HEK293 (cell line): ENCODE measurements at regions not wholly inside any gene's neighbourhood (a gene's known extent, or its start where the extent isn't known, plus 50 kb on each side); places are given as distances from the start of the nearest gene placed in this dataset.

Experiments
- CTCF ChIA-PET: fragments of 350-600 bp; formaldehyde crosslinking; extraction: SDS; loops from one replicate; lab custom pipeline; 2021; ENCODE audit warnings: antibody characterized with exemption; lab: Yijun Ruan, JAX
- POLR2A ChIA-PET: fragments of 300-600 bp; formaldehyde crosslinking; extraction: SDS; loops from one replicate; lab custom pipeline; 2020; ENCODE audit warnings: antibody characterized with exemption, inconsistent platforms; lab: Yijun Ruan, JAX
- H3K27ac ChIP-seq: fragments of 200-500 bp; sonication (Bioruptor generic); 2 replicates; pipeline ENCODE4 v1.5.1; 2014; ENCODE audit warnings: low read depth, low read length, control low read depth, inconsistent platforms; ENCODE audit errors: extremely low read depth
- H3K36me3 ChIP-seq, 2 experiments: fragments of 200-500 bp in 1 of 2; sonication (Bioruptor generic) in 1 of 2; 1 replicate in 1 of 2; 2 replicates in 1 of 2; pipeline ENCODE4 v1.5.1; 2014 to 2017; ENCODE audit warnings: inconsistent platforms in 2 of 2, low read length in 2 of 2; ENCODE audit not compliant: control insufficient read depth in 2 of 2, insufficient read depth in 1 of 2
- H3K4me1 ChIP-seq: fragments of 200-500 bp; sonication (Bioruptor generic); 2 replicates; pipeline ENCODE4 v1.5.1; 2014; ENCODE audit warnings: mild to moderate bottlenecking, low read length, inconsistent platforms; ENCODE audit not compliant: control insufficient read depth, insufficient read depth
- H3K4me3 ChIP-seq: 2 replicates; pipeline ENCODE4 v1.5.1; 2011; ENCODE audit warnings: low read depth, mild to moderate bottlenecking, control low read depth, low read length, moderate library complexity
- H3K9me3 ChIP-seq: fragments of 200-500 bp; sonication (Bioruptor generic); 2 replicates; pipeline ENCODE4 v1.5.1; 2014; ENCODE audit warnings: low read depth, low read length, inconsistent platforms; ENCODE audit not compliant: control insufficient read depth, insufficient read depth
- EGR2 ChIP-seq: fragments of 450-650 bp; formaldehyde crosslinking; IDR thresholded peaks from 2 replicates; pipeline ENCODE4 v1.5.1; 2016; ENCODE audit warnings: low read depth, missing biosample characterization, missing genetic modification characterization
- KLF9 ChIP-seq: fragments of 450-650 bp; formaldehyde crosslinking; IDR thresholded peaks from 2 replicates; pipeline ENCODE4 v1.5.1; 2016; ENCODE audit warnings: missing biosample characterization, missing genetic modification characterization, low read depth
- OSR2 ChIP-seq: fragments of 450-650 bp; formaldehyde crosslinking; IDR thresholded peaks from 2 replicates; pipeline ENCODE4 v1.5.1; 2016; ENCODE audit warnings: missing biosample characterization, missing genetic modification characterization
- ZNF114 ChIP-seq: fragments of 450-650 bp; formaldehyde crosslinking; IDR thresholded peaks from 2 replicates; pipeline ENCODE4 v1.5.0; 2017; ENCODE audit warnings: missing biosample characterization, missing genetic modification characterization
- ZNF121 ChIP-seq: fragments of 450-650 bp; formaldehyde crosslinking; IDR thresholded peaks from 2 replicates; pipeline ENCODE4 v1.5.1; 2016; ENCODE audit warnings: missing biosample characterization, missing genetic modification characterization
- ZNF157 ChIP-seq: fragments of 450-650 bp; formaldehyde crosslinking; IDR thresholded peaks from 2 replicates; pipeline ENCODE4 v1.5.1; 2016; ENCODE audit warnings: missing biosample characterization, missing genetic modification characterization
- ZNF404 ChIP-seq: fragments of 450-650 bp; formaldehyde crosslinking; IDR thresholded peaks from 2 replicates; pipeline ENCODE4 v1.5.1; 2017; ENCODE audit warnings: missing biosample characterization, missing genetic modification characterization
- ZNF510 ChIP-seq: fragments of 450-650 bp; formaldehyde crosslinking; IDR thresholded peaks from 2 replicates; pipeline ENCODE4 v1.5.1; 2018; ENCODE audit warnings: mild to moderate bottlenecking, missing genetic modification characterization, missing biosample characterization; ENCODE audit not compliant: insufficient replicate concordance
- ZNF521 ChIP-seq: fragments of 450-650 bp; formaldehyde crosslinking; IDR thresholded peaks from 2 replicates; pipeline ENCODE4 v1.5.1; 2017; ENCODE audit warnings: missing biosample characterization, mild to moderate bottlenecking, missing genetic modification characterization
- ZNF561 ChIP-seq: fragments of 450-650 bp; IDR thresholded peaks from 2 replicates; pipeline ENCODE4 v1.5.1; 2018; ENCODE audit warnings: missing biosample characterization, missing genetic modification characterization, borderline replicate concordance
- ZNF600 ChIP-seq: fragments of 450-650 bp; formaldehyde crosslinking; IDR thresholded peaks from 2 replicates; pipeline ENCODE4 v1.5.1; 2016; ENCODE audit warnings: missing biosample characterization, missing genetic modification characterization
- ZNF830 ChIP-seq: fragments of 450-650 bp; IDR thresholded peaks from 2 replicates; pipeline ENCODE4 v1.5.0; 2018; ENCODE audit warnings: missing biosample characterization, missing genetic modification characterization, low read depth, mild to moderate bottlenecking, moderate library complexity
- ZNF837 ChIP-seq: fragments of 450-650 bp; formaldehyde crosslinking; IDR thresholded peaks from 2 replicates; pipeline ENCODE4 v1.5.1; 2016; ENCODE audit warnings: missing biosample characterization, missing genetic modification characterization
- TF ChIP-seq, protein P1 (sequence below): fragments of 450-650 bp; formaldehyde crosslinking; IDR thresholded peaks from 2 replicates; pipeline ENCODE4 v1.5.1; 2016; ENCODE audit warnings: missing biosample characterization, missing genetic modification characterization, borderline replicate concordance
- TF ChIP-seq, protein P2 (sequence below): fragments of 450-650 bp; formaldehyde crosslinking; IDR thresholded peaks from 2 replicates; pipeline ENCODE4 v1.5.1; 2016; ENCODE audit warnings: missing biosample characterization, missing genetic modification characterization
- TF ChIP-seq, protein P3 (sequence below): fragments of 450-650 bp; formaldehyde crosslinking; IDR thresholded peaks from 2 replicates; pipeline ENCODE4 v1.5.1; 2017; ENCODE audit warnings: missing biosample characterization, missing genetic modification characterization
- TF ChIP-seq, protein P4 (sequence below): fragments of 450-650 bp; formaldehyde crosslinking; optimal IDR thresholded peaks from 2 replicates; pipeline ENCODE3; 2016; ENCODE audit warnings: missing biosample characterization, mild to moderate bottlenecking, missing genetic modification characterization
- TF ChIP-seq, protein P5 (sequence below): fragments of 450-650 bp; formaldehyde crosslinking; IDR thresholded peaks from 2 replicates; pipeline ENCODE4 v1.5.1; 2016; ENCODE audit warnings: missing biosample characterization, missing genetic modification characterization

DNA sequence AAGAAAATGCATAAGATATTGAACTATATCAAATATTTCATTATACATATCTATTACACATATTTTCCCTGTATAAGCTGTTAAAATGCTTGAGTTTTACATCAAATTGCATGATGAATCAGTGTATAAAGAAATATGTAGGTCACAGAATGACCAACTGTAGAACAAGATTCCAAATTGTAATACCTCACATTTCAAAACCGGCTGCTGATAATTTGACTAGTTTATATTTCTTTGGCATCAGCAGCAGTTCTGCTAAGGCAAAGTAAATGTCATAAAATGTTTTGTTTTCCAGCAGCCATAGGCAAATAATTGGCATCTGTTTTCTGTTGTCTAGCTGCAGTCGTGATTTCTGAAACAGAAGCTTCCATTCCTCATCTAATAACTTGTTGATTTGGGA, 633.9 kb downstream of the ARL4A start (continued):
- TF ChIP-seq, protein P1, sequence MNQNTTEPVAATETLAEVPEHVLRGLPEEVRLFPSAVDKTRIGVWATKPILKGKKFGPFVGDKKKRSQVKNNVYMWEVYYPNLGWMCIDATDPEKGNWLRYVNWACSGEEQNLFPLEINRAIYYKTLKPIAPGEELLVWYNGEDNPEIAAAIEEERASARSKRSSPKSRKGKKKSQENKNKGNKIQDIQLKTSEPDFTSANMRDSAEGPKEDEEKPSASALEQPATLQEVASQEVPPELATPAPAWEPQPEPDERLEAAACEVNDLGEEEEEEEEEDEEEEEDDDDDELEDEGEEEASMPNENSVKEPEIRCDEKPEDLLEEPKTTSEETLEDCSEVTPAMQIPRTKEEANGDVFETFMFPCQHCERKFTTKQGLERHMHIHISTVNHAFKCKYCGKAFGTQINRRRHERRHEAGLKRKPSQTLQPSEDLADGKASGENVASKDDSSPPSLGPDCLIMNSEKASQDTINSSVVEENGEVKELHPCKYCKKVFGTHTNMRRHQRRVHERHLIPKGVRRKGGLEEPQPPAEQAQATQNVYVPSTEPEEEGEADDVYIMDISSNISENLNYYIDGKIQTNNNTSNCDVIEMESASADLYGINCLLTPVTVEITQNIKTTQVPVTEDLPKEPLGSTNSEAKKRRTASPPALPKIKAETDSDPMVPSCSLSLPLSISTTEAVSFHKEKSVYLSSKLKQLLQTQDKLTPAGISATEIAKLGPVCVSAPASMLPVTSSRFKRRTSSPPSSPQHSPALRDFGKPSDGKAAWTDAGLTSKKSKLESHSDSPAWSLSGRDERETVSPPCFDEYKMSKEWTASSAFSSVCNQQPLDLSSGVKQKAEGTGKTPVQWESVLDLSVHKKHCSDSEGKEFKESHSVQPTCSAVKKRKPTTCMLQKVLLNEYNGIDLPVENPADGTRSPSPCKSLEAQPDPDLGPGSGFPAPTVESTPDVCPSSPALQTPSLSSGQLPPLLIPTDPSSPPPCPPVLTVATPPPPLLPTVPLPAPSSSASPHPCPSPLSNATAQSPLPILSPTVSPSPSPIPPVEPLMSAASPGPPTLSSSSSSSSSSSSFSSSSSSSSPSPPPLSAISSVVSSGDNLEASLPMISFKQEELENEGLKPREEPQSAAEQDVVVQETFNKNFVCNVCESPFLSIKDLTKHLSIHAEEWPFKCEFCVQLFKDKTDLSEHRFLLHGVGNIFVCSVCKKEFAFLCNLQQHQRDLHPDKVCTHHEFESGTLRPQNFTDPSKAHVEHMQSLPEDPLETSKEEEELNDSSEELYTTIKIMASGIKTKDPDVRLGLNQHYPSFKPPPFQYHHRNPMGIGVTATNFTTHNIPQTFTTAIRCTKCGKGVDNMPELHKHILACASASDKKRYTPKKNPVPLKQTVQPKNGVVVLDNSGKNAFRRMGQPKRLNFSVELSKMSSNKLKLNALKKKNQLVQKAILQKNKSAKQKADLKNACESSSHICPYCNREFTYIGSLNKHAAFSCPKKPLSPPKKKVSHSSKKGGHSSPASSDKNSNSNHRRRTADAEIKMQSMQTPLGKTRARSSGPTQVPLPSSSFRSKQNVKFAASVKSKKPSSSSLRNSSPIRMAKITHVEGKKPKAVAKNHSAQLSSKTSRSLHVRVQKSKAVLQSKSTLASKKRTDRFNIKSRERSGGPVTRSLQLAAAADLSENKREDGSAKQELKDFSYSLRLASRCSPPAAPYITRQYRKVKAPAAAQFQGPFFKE (tag by site-specific recombination): no peak

DNA sequence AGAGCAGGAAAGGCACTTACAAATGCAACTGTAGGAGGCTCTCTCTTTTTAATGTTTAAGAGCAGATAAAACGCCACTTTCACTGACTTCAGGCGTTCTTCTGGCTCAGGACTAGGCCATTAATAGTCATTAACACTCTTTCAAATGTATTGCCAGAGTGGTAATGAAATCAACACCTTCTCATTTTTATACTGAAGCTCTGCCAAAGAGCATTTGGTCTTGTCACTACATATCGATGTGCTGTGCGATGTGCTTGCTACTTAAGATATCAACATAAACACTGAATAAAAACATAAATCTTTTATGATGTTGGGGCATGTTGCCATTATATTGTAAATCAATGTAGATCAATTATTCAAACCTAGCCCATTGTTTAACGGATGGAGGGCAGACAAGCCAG, 634.7 kb downstream of the ARL4A start:
- H3K4me3 ChIP-seq: no peak overlapping the region
- H3K9me3 ChIP-seq: no peaks in the 10 kb centered on the region
- H3K27ac ChIP-seq: no peak overlapping the region
- no peaks in the 10 kb centered on the region for H3K36me3 ChIP-seq
- TF ChIP-seq OSR2 (tag by site-specific recombination) (no peak), ZNF157 (tag by site-specific recombination) (no peak), KLF9 (tag by site-specific recombination) (no peak), ZNF121 (tag by site-specific recombination) (no peak), ZNF510 (tag by site-specific recombination) (no peak), ZNF830 (tag by site-specific recombination) (no peak), ZNF114 (tag by site-specific recombination) (no peak)
- TF ChIP-seq, protein P2, sequence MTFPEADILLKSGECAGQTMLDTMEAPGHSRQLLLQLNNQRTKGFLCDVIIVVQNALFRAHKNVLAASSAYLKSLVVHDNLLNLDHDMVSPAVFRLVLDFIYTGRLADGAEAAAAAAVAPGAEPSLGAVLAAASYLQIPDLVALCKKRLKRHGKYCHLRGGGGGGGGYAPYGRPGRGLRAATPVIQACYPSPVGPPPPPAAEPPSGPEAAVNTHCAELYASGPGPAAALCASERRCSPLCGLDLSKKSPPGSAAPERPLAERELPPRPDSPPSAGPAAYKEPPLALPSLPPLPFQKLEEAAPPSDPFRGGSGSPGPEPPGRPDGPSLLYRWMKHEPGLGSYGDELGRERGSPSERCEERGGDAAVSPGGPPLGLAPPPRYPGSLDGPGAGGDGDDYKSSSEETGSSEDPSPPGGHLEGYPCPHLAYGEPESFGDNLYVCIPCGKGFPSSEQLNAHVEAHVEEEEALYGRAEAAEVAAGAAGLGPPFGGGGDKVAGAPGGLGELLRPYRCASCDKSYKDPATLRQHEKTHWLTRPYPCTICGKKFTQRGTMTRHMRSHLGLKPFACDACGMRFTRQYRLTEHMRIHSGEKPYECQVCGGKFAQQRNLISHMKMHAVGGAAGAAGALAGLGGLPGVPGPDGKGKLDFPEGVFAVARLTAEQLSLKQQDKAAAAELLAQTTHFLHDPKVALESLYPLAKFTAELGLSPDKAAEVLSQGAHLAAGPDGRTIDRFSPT (tag by site-specific recombination): no peak
- TF ChIP-seq, all 188 proteins: peak for 0
- POLR2A ChIA-PET: no interaction called here
- CTCF ChIA-PET: interaction anchor here (0.6 kb wide), 2 partner anchors 369 to 1560 kb away, joined by 3 read pairs; no protein-coding TSS in a partner anchor
- no peaks in the 10 kb centered on the region for H3K4me1 ChIP-seq

DNA sequence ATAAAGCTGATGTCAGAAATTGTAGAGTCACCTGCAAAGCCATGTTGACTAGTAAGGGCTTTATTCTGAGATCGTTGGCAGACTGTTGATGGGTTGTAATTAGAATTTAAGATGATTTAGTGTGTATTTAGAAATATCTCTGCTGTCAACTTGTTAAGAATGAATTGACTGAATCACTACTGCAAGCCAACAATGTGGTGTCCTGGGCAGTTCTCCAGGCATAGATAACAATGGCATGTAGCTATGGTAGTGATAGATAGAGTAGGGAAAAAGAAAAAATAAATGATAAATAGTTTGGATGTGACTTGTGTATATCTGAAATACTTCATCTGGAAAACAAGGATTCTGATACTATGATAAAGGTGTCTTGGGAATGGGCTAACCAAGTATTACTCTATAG, 640.2 kb downstream of the ARL4A start:
- H3K4me1 ChIP-seq: no peaks in the 10 kb centered on the region
- no peaks in the 10 kb centered on the region for H3K36me3 ChIP-seq
- H3K27ac ChIP-seq: no peak overlapping the region
- no peaks in the 10 kb centered on the region for H3K9me3 ChIP-seq
- TF ChIP-seq EGR2 (tag by site-specific recombination) (no peak), ZNF114 (tag by site-specific recombination) (no peak), ZNF404 (tag by site-specific recombination) (no peak), ZNF600 (tag by site-specific recombination) (no peak), ZNF561 (no peak), ZNF837 (no peak), ZNF521 (no peak)
- TF ChIP-seq, protein P3, sequence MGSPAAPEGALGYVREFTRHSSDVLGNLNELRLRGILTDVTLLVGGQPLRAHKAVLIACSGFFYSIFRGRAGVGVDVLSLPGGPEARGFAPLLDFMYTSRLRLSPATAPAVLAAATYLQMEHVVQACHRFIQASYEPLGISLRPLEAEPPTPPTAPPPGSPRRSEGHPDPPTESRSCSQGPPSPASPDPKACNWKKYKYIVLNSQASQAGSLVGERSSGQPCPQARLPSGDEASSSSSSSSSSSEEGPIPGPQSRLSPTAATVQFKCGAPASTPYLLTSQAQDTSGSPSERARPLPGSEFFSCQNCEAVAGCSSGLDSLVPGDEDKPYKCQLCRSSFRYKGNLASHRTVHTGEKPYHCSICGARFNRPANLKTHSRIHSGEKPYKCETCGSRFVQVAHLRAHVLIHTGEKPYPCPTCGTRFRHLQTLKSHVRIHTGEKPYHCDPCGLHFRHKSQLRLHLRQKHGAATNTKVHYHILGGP (tag by site-specific recombination): no peak
- TF ChIP-seq, protein P4, sequence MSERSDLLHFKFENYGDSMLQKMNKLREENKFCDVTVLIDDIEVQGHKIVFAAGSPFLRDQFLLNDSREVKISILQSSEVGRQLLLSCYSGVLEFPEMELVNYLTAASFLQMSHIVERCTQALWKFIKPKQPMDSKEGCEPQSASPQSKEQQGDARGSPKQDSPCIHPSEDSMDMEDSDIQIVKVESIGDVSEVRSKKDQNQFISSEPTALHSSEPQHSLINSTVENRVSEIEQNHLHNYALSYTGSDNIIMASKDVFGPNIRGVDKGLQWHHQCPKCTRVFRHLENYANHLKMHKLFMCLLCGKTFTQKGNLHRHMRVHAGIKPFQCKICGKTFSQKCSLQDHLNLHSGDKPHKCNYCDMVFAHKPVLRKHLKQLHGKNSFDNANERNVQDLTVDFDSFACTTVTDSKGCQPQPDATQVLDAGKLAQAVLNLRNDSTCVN: no peak
- TF ChIP-seq, protein P5, sequence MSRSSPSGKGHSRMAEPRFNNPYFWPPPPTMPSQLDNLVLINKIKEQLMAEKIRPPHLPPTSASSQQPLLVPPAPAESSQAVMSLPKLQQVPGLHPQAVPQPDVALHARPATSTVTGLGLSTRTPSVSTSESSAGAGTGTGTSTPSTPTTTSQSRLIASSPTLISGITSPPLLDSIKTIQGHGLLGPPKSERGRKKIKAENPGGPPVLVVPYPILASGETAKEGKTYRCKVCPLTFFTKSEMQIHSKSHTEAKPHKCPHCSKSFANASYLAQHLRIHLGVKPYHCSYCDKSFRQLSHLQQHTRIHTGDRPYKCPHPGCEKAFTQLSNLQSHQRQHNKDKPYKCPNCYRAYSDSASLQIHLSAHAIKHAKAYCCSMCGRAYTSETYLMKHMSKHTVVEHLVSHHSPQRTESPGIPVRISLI (tag by site-specific recombination): no peak
- TF ChIP-seq, all 188 proteins: peak for 0
- H3K4me3 ChIP-seq: no peak overlapping the region
- ChIA-PET CTCF (no interaction called here), POLR2A (no interaction called here)
